NT2/D1 (cell line): ENCODE measurements at regions not wholly inside any gene's neighbourhood (a gene's known extent, or its start where the extent isn't known, plus 50 kb on each side); places are given as distances from the start of the nearest gene placed in this dataset.
"Not testable (repeated sequence)": the region's sequence is repeated elsewhere in the genome, so short reads cannot be mapped to it uniquely, and the experiment has no call there.

Source experiments
- DNase-seq: peaks from one replicate; pipeline ENCODE4 v3.0.0-alpha.2; 2011; ENCODE audit warnings: low read depth, low spot score
- H3K27me3 ChIP-seq: 2 replicates; pipeline ENCODE4 v1.6.0; 2011; ENCODE audit warnings: mild to moderate bottlenecking; ENCODE audit not compliant: insufficient read length, insufficient read depth
- H3K36me3 ChIP-seq: 2 replicates; pipeline ENCODE4 v1.6.1; 2011; ENCODE audit warnings: mild to moderate bottlenecking, low read length, mixed read lengths; ENCODE audit not compliant: insufficient read depth, insufficient read length
- H3K4me1 ChIP-seq: 2 replicates; pipeline ENCODE4 v1.5.1; 2011; ENCODE audit not compliant: insufficient read depth, insufficient read length
- H3K4me3 ChIP-seq: 2 replicates; pipeline ENCODE4 v1.5.1; 2011; ENCODE audit warnings: low read depth; ENCODE audit not compliant: insufficient read length
- H3K9ac ChIP-seq: 2 replicates; pipeline ENCODE4 v1.6.0; 2011; ENCODE audit warnings: low read depth; ENCODE audit not compliant: insufficient read length
- H3K9me3 ChIP-seq: 2 replicates; pipeline ENCODE4 v1.5.1; 2011; ENCODE audit warnings: mild to moderate bottlenecking, low read length; ENCODE audit not compliant: insufficient read depth
- SUZ12 ChIP-seq: IDR thresholded peaks from 2 replicates; pipeline ENCODE4 v1.6.1; 2011; ENCODE audit not compliant: insufficient read length, insufficient read depth; ENCODE audit errors: extremely low read depth
- YY1 ChIP-seq: IDR thresholded peaks from 2 replicates; pipeline ENCODE4 v1.6.1; 2011; ENCODE audit not compliant: insufficient read length, insufficient read depth
- ZNF274 ChIP-seq: IDR thresholded peaks from 2 replicates; pipeline ENCODE4 v1.6.1; 2011; ENCODE audit warnings: mild to moderate bottlenecking, low read depth, low read length

DNA sequence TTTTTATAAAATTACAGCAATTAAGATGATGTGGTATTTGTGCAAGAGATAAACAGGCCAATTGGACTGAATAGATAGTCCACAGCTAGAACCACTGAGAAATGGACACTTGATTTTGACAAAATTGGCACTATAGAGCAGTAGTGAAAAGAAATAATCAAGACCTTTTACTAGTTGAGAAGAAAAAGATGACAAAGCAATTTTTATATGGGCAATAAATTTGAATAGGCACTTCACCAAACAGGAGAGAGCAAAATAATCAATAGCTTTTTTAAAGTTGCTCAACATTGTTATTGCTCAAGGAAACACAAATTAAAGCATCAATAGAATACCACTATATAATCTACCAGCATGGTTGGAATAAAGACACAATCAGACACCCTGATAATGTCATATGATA, 193.5 kb upstream of the FTMT start:
- TF ChIP-seq SUZ12 (no peak), ZNF274 (no peak), YY1 (no peak)
- Histone ChIP-seq H3K9me3 (no peaks in the 10 kb centered on the region), H3K4me3 (no peak overlapping the region), H3K4me1 (no peaks in the 10 kb centered on the region), H3K36me3 (no peaks in the 10 kb centered on the region), H3K9ac (no peak overlapping the region), H3K27me3 (no peaks in the 10 kb centered on the region)
- DNase-seq, result no peak

GRCh38 chr5:121660142-121660541, 191.5 kb upstream of the FTMT start:
- H3K9me3 ChIP-seq, result no peaks in the 10 kb centered on the region
- H3K36me3 ChIP-seq, result no peaks in the 10 kb centered on the region
- no peaks in the 10 kb centered on the region for H3K4me1 ChIP-seq
- DNase-seq, result no peak
- TF ChIP-seq YY1, result no peak
- no peak for TF ChIP-seq ZNF274
- TF ChIP-seq SUZ12, result no peak
- H3K4me3 ChIP-seq, result no peak overlapping the region
- H3K27me3 ChIP-seq, result no peaks in the 10 kb centered on the region
- H3K9ac ChIP-seq, result no peak overlapping the region

DNA sequence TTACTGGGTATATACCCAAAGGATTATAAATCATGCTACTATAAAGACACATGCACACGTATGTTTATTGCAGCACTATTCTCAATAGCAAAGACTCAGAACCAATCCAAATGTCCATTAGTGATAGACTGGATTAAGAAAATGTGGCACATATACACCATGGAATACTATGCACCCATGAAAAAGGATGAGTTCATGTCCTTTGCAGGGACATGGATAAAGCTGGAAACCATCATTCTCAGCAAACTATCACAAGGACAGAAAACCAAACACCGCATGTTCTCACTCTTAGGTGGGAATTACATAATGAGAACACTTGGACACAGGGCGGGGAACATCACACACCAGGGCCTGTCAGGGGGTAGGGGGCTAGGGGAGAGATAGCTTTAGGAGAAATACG, 186.1 kb upstream of the FTMT start:
- not testable (repeated sequence) for H3K27me3 ChIP-seq, DNase-seq, H3K4me3 ChIP-seq, H3K9me3 ChIP-seq, H3K4me1 ChIP-seq, H3K9ac ChIP-seq, H3K36me3 ChIP-seq

GRCh38 chr5:121667292-121667691, 184.4 kb upstream of the FTMT start:
- TF ChIP-seq YY1 (no peak), ZNF274 (no peak), SUZ12 (no peak)
- Histone ChIP-seq H3K9ac (no peak overlapping the region), H3K27me3 (no peaks in the 10 kb centered on the region), H3K36me3 (no peaks in the 10 kb centered on the region), H3K9me3 (no peaks in the 10 kb centered on the region), H3K4me3 (no peak overlapping the region), H3K4me1 (no peaks in the 10 kb centered on the region)
- no peak for DNase-seq

GRCh38 chr5:121668635-121669034, 183.0 kb upstream of the FTMT start:
- no peak for DNase-seq
- TF ChIP-seq SUZ12 (no peak), ZNF274 (no peak)
- Histone ChIP-seq H3K9me3 (no peaks in the 10 kb centered on the region), H3K4me3 (no peak overlapping the region), H3K27me3 (no peaks in the 10 kb centered on the region), H3K4me1 (no peaks in the 10 kb centered on the region), H3K36me3 (no peaks in the 10 kb centered on the region), H3K9ac (no peak overlapping the region)

GRCh38 chr5:121671624-121672023, 180.1 kb upstream of the FTMT start:
- H3K4me3 ChIP-seq, result no peak overlapping the region
- no peaks in the 10 kb centered on the region for H3K27me3 ChIP-seq
- DNase-seq, result no peak
- no peaks in the 10 kb centered on the region for H3K4me1 ChIP-seq
- H3K9me3 ChIP-seq, result no peaks in the 10 kb centered on the region
- TF ChIP-seq ZNF274 (no peak), YY1 (no peak), SUZ12 (no peak)
- no peak overlapping the region for H3K9ac ChIP-seq
- H3K36me3 ChIP-seq, result no peaks in the 10 kb centered on the region

DNA sequence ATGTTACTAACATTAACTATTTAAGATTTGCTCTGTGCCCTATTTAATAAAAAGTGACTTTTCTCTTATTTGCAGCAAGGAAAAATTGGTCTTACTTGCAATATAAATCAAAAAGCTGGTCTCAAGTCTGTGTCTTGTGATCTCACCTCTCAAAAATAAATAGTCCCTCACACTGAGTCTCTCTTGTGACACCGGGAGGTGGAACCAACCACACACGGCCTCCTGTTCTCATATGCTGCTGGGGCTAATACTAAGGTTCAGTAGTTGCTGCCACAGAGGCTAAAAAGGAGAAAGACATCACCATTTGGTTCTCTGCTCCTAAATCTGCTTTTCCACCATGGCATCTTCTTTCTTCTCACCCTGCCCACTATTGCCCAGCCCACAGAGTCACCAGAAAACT, 175.8 kb upstream of the FTMT start:
- no peak overlapping the region for H3K9ac ChIP-seq
- no peaks in the 10 kb centered on the region for H3K9me3 ChIP-seq
- no peaks in the 10 kb centered on the region for H3K4me1 ChIP-seq
- no peaks in the 10 kb centered on the region for H3K27me3 ChIP-seq
- H3K4me3 ChIP-seq, result no peak overlapping the region
- DNase-seq, result no peak
- H3K36me3 ChIP-seq, result no peaks in the 10 kb centered on the region
- TF ChIP-seq YY1, result no peak
- TF ChIP-seq ZNF274, result no peak
- no peak for TF ChIP-seq SUZ12

GRCh38 chr5:121681229-121681855, 170.3 kb upstream of the FTMT start:
- no peaks in the 10 kb centered on the region for H3K4me1 ChIP-seq

More at GRCh38 chr5:121681229-121681855, 170.3 kb upstream of the FTMT start:
- no peak overlapping the region for H3K9ac ChIP-seq
- H3K27me3 ChIP-seq, result no peaks in the 10 kb centered on the region
- peaks cover 10% of the 10 kb centered on the region; the same call in 1 of the 2 replicates for H3K9me3 ChIP-seq
- H3K4me3 ChIP-seq, result no peak overlapping the region
- DNase-seq, result no peak
- H3K36me3 ChIP-seq, result no peaks in the 10 kb centered on the region
- no peak for TF ChIP-seq ZNF274
- no peak for TF ChIP-seq YY1
- no peak for TF ChIP-seq SUZ12
